ENCODE measurements at regions not wholly inside any gene's neighbourhood (a gene's known extent, or its start where the extent isn't known, plus 50 kb on each side); places are given as distances from the start of the nearest gene placed in this dataset.
"Not testable (repeated sequence)": the region's sequence is repeated elsewhere in the genome, so short reads cannot be mapped to it uniquely, and the experiment has no call there.

- TF ChIP-seq POLR2A, CTCF (IDR thresholded peaks at IDR 0.05): not testable (repeated sequence)
Observed at GRCh38 chr6:168931072-168931471, 322.6 kb downstream of the THBS2 start.
